K562 (cell line): ENCODE measurements at regions not wholly inside any gene's neighbourhood (a gene's known extent, or its start where the extent isn't known, plus 50 kb on each side); places are given as distances from the start of the nearest gene placed in this dataset.

Experiments used
- ATAC-seq: fragments of 200-7000 bp; cut with Tn5 transposase; 3 replicates; pipeline ENCODE4 v1.9.1; 2020; ENCODE audit warnings: moderate library complexity
- BruUV-seq: library from RNA; stranded (reverse); fragments of 400-500 nt; replicated peaks from 2 replicates; lab custom pipeline; 2021; lab: Mats Ljungman, UMichigan
- CTCF ChIA-PET: fragments of 300-600 bp; formaldehyde crosslinking; extraction: SDS; loops from one replicate; lab custom pipeline; 2021; ENCODE audit warnings: low intra/inter-chr PET ratio; lab: Yijun Ruan, JAX
- POLR2A ChIA-PET: fragments of 300-600, 350-650 bp; sonication (Branson Sonifier 250); formaldehyde crosslinking; extraction: SDS; loops from one replicate; lab custom pipeline; 2021; ENCODE audit warnings: antibody characterized with exemption, inconsistent platforms; lab: Yijun Ruan, JAX
- DNase-seq, 4 experiments: peaks; one replicate each; pipeline versions ENCODE4 v3.0.0 to v3.0.0-alpha.2; 2011 to 2018; ENCODE audit warnings: low spot score in 3 of 4, mixed read lengths in 3 of 4; ENCODE audit errors: extremely low read depth in 1 of 4
- FAIRE-seq: peaks from 2 replicates; lab custom pipeline; 2011; peaks lifted over from hg19 to GRCh38; lab: Jason Lieb, UNC
- H2AFZ ChIP-seq: 2 replicates; pipeline ENCODE4 v1.6.0; 2011; ENCODE audit warnings: low read depth, low read length, control low read depth, inconsistent platforms
- H3K27ac ChIP-seq: fragments of 200-600 bp; 3 replicates; pipeline ENCODE4 v1.8.0; 2011; ENCODE audit warnings: low read depth, mild to moderate bottlenecking, control low read depth, inconsistent platforms, low read length, moderate library complexity, mixed read lengths; ENCODE audit errors: extremely low read depth
- H3K27me3 ChIP-seq, 2 experiments: fragments of 300-600 bp in 1 of 2; 2 replicates in 1 of 2; 3 replicates in 1 of 2; pipeline versions ENCODE4 v1.6.0 to v1.8.0; 2011; ENCODE audit warnings: inconsistent platforms in 2 of 2, low read length in 2 of 2, mild to moderate bottlenecking in 1 of 2, mixed read lengths in 1 of 2, moderate library complexity in 1 of 2; ENCODE audit not compliant: control insufficient read depth in 2 of 2, insufficient read depth in 2 of 2
- H3K36me3 ChIP-seq: fragments of 300-600 bp; 3 replicates; pipeline ENCODE4 v1.8.0; 2011; ENCODE audit warnings: mild to moderate bottlenecking, low read length, inconsistent platforms; ENCODE audit not compliant: control insufficient read depth, insufficient read depth
- H3K4me1 ChIP-seq, 2 experiments: fragments of 200-600 bp in 1 of 2; replicated peaks in 1 of 2; 2 replicates in 1 of 2; 3 replicates in 1 of 2; pipeline versions ENCODE4 v1.5.1 to v1.8.0; 2011; ENCODE audit warnings: inconsistent platforms in 2 of 2, low read length in 2 of 2, mild to moderate bottlenecking in 1 of 2, mixed read lengths in 1 of 2, moderate library complexity in 1 of 2; ENCODE audit not compliant: control insufficient read depth in 2 of 2, insufficient read depth in 2 of 2
- H3K4me2 ChIP-seq: 2 replicates; pipeline ENCODE4 v1.6.1; 2011; ENCODE audit warnings: low read length, control low read depth, inconsistent platforms, mixed read lengths; ENCODE audit not compliant: insufficient read depth
- H3K4me3 ChIP-seq: fragments of 200-600 bp; sonication (generic), shearing (Covaris generic); 2 replicates; pipeline ENCODE4 v1.5.1; 2016; ENCODE audit warnings: control low read depth, inconsistent platforms
- H3K79me2 ChIP-seq: fragments of 200-600 bp; 3 replicates; pipeline ENCODE4 v1.8.0; 2011; ENCODE audit warnings: low read length, inconsistent platforms; ENCODE audit not compliant: control insufficient read depth, insufficient read depth
- H3K9ac ChIP-seq, 2 experiments: 2 replicates each; pipeline versions ENCODE4 v1.6.0 to v1.6.1; 2011; ENCODE audit warnings: low read depth in 2 of 2, low read length in 2 of 2, control low read depth in 1 of 2, inconsistent platforms in 1 of 2, mild to moderate bottlenecking in 1 of 2, mixed read lengths in 1 of 2; ENCODE audit not compliant: insufficient read depth in 1 of 2
- H3K9me1 ChIP-seq: one replicate; pipeline ENCODE4 v1.6.0; 2011; ENCODE audit warnings: inconsistent platforms, mild to moderate bottlenecking, low read length, moderate library complexity; ENCODE audit not compliant: control insufficient read depth, insufficient read depth
- H3K9me3 ChIP-seq: replicated peaks from 2 replicates; pipeline ENCODE4 v1.5.1; 2011; ENCODE audit warnings: low read depth, low read length, inconsistent platforms; ENCODE audit not compliant: control insufficient read depth, insufficient read depth
- H4K20me1 ChIP-seq: replicated peaks from 2 replicates; pipeline ENCODE4 v1.6.1; 2011; ENCODE audit warnings: low read length, inconsistent platforms, mixed read lengths; ENCODE audit not compliant: control insufficient read depth, insufficient read depth
- DIDO1 ChIP-seq: fragments of 450-650 bp; IDR thresholded peaks from 2 replicates; pipeline ENCODE4 v1.6.1; 2016; ENCODE audit warnings: low read depth, missing biosample characterization, missing genetic modification characterization
- HDAC6 ChIP-seq: IDR thresholded peaks from 2 replicates; pipeline ENCODE4 v1.6.1; 2012; ENCODE audit warnings: low read depth, mild to moderate bottlenecking, control low read depth, inconsistent platforms, low read length, moderate library complexity
- MTF1 ChIP-seq: fragments of 250-450 bp; sonication (Bioruptor Pico); IDR thresholded peaks from 2 replicates; pipeline ENCODE4 v1.9.0; 2021; ENCODE audit warnings: moderate library complexity, mild to moderate bottlenecking, inconsistent platforms, borderline replicate concordance
- RFX1 ChIP-seq: fragments of 450-650 bp; IDR thresholded peaks from 2 replicates; pipeline ENCODE4 v1.6.1; 2016; ENCODE audit warnings: mild to moderate bottlenecking, moderate library complexity
- ZNF146 ChIP-seq: IDR thresholded peaks from one replicate; pipeline ENCODE4 v1.6.1; 2018; ENCODE audit warnings: missing compliant biosample characterization; ENCODE audit not compliant: unreplicated experiment
- ZNF174 ChIP-seq: fragments of 250-450 bp; sonication (Bioruptor Pico); IDR thresholded peaks from 2 replicates; pipeline ENCODE4 v1.4.0; 2020; ENCODE audit warnings: mild to moderate bottlenecking
- ZNF184 ChIP-seq: sonication (generic); formaldehyde crosslinking; IDR thresholded peaks from 2 replicates; pipeline ENCODE4 v1.5.0; 2020; ENCODE audit warnings: missing genetic modification reagents
- ZNF274 ChIP-seq: IDR thresholded peaks from 2 replicates; pipeline ENCODE4 v1.6.1; 2011; ENCODE audit warnings: low read depth, mild to moderate bottlenecking, low read length, moderate library complexity, borderline replicate concordance
- ZNF3 ChIP-seq: fragments of 250-450 bp; sonication (Bioruptor Pico); IDR thresholded peaks from 2 replicates; pipeline ENCODE4 v1.5.0; 2021; ENCODE audit warnings: mild to moderate bottlenecking, moderate library complexity
- ZNF561 ChIP-seq: fragments of 450-650 bp; formaldehyde crosslinking; conservative IDR thresholded peaks from 2 replicates; pipeline ENCODE4 v1.4.0; 2020; ENCODE audit warnings: mild to moderate bottlenecking, moderate library complexity
- ZNF699 ChIP-seq: fragments of 250-450 bp; sonication (Bioruptor Pico); IDR thresholded peaks from 2 replicates; pipeline ENCODE4 v1.8.0; 2021; ENCODE audit warnings: mild to moderate bottlenecking, moderate library complexity; ENCODE audit not compliant: insufficient replicate concordance
- WGBS: fragments of 100-300 bp; shearing (Covaris generic); methylation state at CpG from one replicate; pipeline ENCODE4 v1.1.6; 2016; ENCODE audit warnings: low coverage, mixed read lengths; ENCODE audit not compliant: insufficient coverage; ENCODE audit errors: missing lambda C conversion rate; 5-methylcytosine and 5-hydroxymethylcytosine counted together
- in situ Hi-C: fragments of 300-500 bp; cut with MboI; formaldehyde crosslinking; loops from 4 replicates; pipeline ENCODE4 v1.15.0; 2018; ENCODE audit warnings: inconsistent platforms, mixed read lengths
- intact Hi-C: fragments of 100-400 bp; cut with micrococcal nuclease; formaldehyde crosslinking; loops from 2 replicates; pipeline ENCODE4 v1.14.2; 2022
- TF ChIP-seq, protein P1 (sequence below): fragments of 250-450 bp; sonication (Bioruptor Pico); IDR thresholded peaks from 2 replicates; pipeline ENCODE4 v1.9.0; 2021; ENCODE audit warnings: mild to moderate bottlenecking
- TF ChIP-seq, protein P2 (sequence below): fragments of 200-800 bp; sonication (Bioruptor generic); IDR thresholded peaks from 2 replicates; pipeline ENCODE4 v1.6.1; 2017; ENCODE audit warnings: missing genetic modification characterization, missing compliant biosample characterization

DNA sequence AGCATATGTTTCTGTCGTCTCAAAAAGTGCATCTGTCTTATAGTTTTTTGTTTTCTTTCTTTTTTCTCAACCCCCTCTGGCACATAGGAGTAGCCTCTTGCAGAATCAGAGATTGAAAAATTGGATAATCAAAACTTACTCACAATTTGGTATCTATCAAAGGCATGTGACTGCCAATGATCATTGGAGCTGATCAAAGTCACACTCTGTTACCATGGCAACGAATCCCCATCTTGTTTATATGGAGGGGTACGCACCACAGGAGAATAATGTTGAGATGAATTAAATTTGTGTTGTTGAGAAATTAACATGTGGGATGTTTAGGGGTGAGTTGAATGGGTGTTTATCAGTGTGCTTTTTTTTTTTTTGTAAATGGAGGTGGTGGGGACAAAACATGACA lies 458.3 kb upstream of the FANCL start:
- no peak for ATAC-seq
- POLR2A ChIA-PET, result no interaction called here
- in situ Hi-C loops, result no loop called here

DNA sequence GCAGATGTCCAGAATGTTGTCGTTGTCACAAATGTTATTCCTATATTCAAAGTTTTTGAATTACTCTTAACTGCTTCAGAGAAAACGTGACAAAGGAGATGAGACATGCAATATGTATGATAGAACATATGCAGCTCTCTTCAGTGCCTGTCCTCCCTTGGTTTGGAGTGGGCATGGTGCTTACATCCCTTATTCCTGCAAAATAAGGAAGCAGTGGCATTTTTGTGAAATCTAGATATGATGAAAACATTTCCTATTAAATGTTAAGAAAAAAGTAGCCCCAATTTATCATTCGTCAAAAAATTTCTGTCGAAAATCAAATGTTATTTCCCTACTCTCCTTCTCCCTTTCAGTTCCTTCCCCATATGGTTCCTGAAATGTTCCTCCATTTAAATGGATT lies 457.5 kb upstream of the FANCL start:
- ATAC-seq (no peak), FAIRE-seq (peak; percentile 26), DNase-seq (no peak)
- no peaks in the 10 kb centered on the region; a peak in 2 of 5 replicates for H3K4me1 ChIP-seq
- in situ Hi-C loops, result no loop called here
- H3K79me2 ChIP-seq, result no peaks in the 10 kb centered on the region
- peak overlapping the region; percentile 56; the same call in 1 of the 2 replicates for H2AFZ ChIP-seq
- TF ChIP-seq, protein P1, sequence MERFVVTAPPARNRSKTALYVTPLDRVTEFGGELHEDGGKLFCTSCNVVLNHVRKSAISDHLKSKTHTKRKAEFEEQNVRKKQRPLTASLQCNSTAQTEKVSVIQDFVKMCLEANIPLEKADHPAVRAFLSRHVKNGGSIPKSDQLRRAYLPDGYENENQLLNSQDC (CRISPR knock-in tag), result no peak
- TF ChIP-seq ZNF3 (no peak), ZNF184 (no peak), ZNF274 (no peak), ZNF561 (no peak), ZNF699 (no peak), DIDO1 (tag) (no peak), HDAC6 (no peak), MTF1 (CRISPR knock-in tag) (no peak)
- TF ChIP-seq, protein P2, sequence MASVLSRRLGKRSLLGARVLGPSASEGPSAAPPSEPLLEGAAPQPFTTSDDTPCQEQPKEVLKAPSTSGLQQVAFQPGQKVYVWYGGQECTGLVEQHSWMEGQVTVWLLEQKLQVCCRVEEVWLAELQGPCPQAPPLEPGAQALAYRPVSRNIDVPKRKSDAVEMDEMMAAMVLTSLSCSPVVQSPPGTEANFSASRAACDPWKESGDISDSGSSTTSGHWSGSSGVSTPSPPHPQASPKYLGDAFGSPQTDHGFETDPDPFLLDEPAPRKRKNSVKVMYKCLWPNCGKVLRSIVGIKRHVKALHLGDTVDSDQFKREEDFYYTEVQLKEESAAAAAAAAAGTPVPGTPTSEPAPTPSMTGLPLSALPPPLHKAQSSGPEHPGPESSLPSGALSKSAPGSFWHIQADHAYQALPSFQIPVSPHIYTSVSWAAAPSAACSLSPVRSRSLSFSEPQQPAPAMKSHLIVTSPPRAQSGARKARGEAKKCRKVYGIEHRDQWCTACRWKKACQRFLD (CRISPR knock-in tag), result no peak
- ChIA-PET POLR2A (interaction anchor here (0.5 kb wide), 1 partner anchor 151 kb away, joined by 3 read pairs; no protein-coding TSS in a partner anchor), CTCF (no interaction called here)
- no peak overlapping the region for H3K9ac ChIP-seq
- no TSS peak for BruUV-seq
- H3K9me1 ChIP-seq, result no peaks in the 10 kb centered on the region
- H3K27ac ChIP-seq, result no peak overlapping the region
- H3K4me2 ChIP-seq, result no peak overlapping the region
- no peaks in the 10 kb centered on the region for H3K27me3 ChIP-seq
- no peaks in the 10 kb centered on the region for H4K20me1 ChIP-seq
- no peaks in the 10 kb centered on the region for H3K36me3 ChIP-seq
- no peak overlapping the region for H3K4me3 ChIP-seq
- intact Hi-C loops, result no loop called here
- H3K9me3 ChIP-seq, result no peaks in the 10 kb centered on the region
- 50% methylated on average over 4 of the region's 4 CpGs for WGBS

More for the DNA sequence above, 458.3 kb upstream of the FANCL start:
- intact Hi-C loops, result no loop called here
- no TSS peak for BruUV-seq
- no peaks in the 10 kb centered on the region for H3K9me3 ChIP-seq
- no peaks in the 10 kb centered on the region for H4K20me1 ChIP-seq
- H3K9me1 ChIP-seq, result no peaks in the 10 kb centered on the region
- no peaks in the 10 kb centered on the region for H3K27me3 ChIP-seq
- FAIRE-seq (peak; percentile 66), DNase-seq (peak in 1 of 4 experiments; percentile 15)
- H3K27ac ChIP-seq, result no peak overlapping the region
- peak; percentile 91 for TF ChIP-seq RFX1
- TF ChIP-seq ZNF146 (CRISPR knock-in tag), result no peak
- no peak for TF ChIP-seq ZNF174 (CRISPR knock-in tag)
- H3K9ac ChIP-seq, result no peak overlapping the region
- CTCF ChIA-PET, result no interaction called here
- no peak overlapping the region for H3K4me2 ChIP-seq
- no peak overlapping the region for H3K4me3 ChIP-seq
- no peaks in the 10 kb centered on the region for H3K36me3 ChIP-seq
- H3K79me2 ChIP-seq, result no peaks in the 10 kb centered on the region
- no peaks in the 10 kb centered on the region; a peak in 2 of 5 replicates for H3K4me1 ChIP-seq
- WGBS, result 47% methylated on average over 3 of the region's 3 CpGs
- H2AFZ ChIP-seq, result 0 out of 2 replicates have a peak overlapping the region, but pooled peaks have one; percentile 56
